Heart right ventricle (tissue), 16 donors: ENCODE measurements at regions not wholly inside any gene's neighbourhood (a gene's known extent, or its start where the extent isn't known, plus 50 kb on each side); places are given as distances from the start of the nearest gene placed in this dataset.

Experiments
- ATAC-seq, 8 donors: fragments of 200-7000 bp; cut with Tn5 transposase; one replicate each; pipeline ENCODE4 v1.9.1; 2020; ENCODE audit warnings: mild to moderate bottlenecking in 8 of 8, moderate library complexity in 8 of 8, moderate number of reproducible peaks in 1 of 8
- DNase-seq, 2 donors: peaks; one replicate each; pipeline ENCODE4 v3.0.0-alpha.2; 2020
- H3K27ac ChIP-seq, 10 donors: fragments of 200-600 bp; sonication (generic) in 2 of 10; one replicate each; pipeline versions ENCODE4 v1.5.0 to v1.8.0; 2020 to 2022; ENCODE audit warnings: mild to moderate bottlenecking in 3 of 10
- H3K27me3 ChIP-seq, 7 donors: fragments of 200-600 bp; one replicate each; pipeline ENCODE4 v1.8.0; 2021 to 2022; ENCODE audit warnings: mild to moderate bottlenecking in 2 of 7
- H3K36me3 ChIP-seq, 9 donors: fragments of 200-600 bp; sonication (generic) in 1 of 9; one replicate each; pipeline versions ENCODE4 v1.5.0 to v1.8.0; 2020 to 2022; ENCODE audit warnings: mild to moderate bottlenecking in 2 of 9
- H3K4me1 ChIP-seq, 9 donors: fragments of 200-600 bp; sonication (generic) in 1 of 9; one replicate each; pipeline versions ENCODE4 v1.5.0 to v1.8.0; 2020 to 2022; ENCODE audit warnings: mild to moderate bottlenecking in 4 of 9
- H3K4me3 ChIP-seq, 10 donors: fragments of 200-600 bp; sonication (generic) in 2 of 10; one replicate each; pipeline versions ENCODE4 v1.5.0 to v1.8.0; 2020 to 2022; ENCODE audit warnings: mild to moderate bottlenecking in 7 of 10, moderate library complexity in 2 of 10
- H3K9me3 ChIP-seq, 11 donors: fragments of 200-600 bp in 10 of 11; sonication (generic) in 2 of 11; one replicate each; pipeline versions ENCODE4 v1.5.0 to v1.8.0; 2013 to 2022; ENCODE audit warnings: mild to moderate bottlenecking in 2 of 11, control low read depth in 1 of 11, moderate library complexity in 1 of 11
- CTCF ChIP-seq, 9 donors: fragments of 200-600 bp; sonication (generic) in 2 of 9; IDR thresholded peaks; one replicate each; pipeline versions ENCODE4 v1.5.0 to v1.8.0; 2021 to 2022; ENCODE audit warnings: antibody characterized with exemption in 9 of 9, mild to moderate bottlenecking in 5 of 9, moderate library complexity in 1 of 9
- WGBS, 2 donors: extraction: QIAGEN DNeasy Blood & Tissue Kit; methylation state at CpG; one replicate each; pipeline ENCODE4 v1.1.7; 2013; ENCODE audit warnings: inconsistent platforms in 1 of 2; 5-methylcytosine and 5-hydroxymethylcytosine counted together
- intact Hi-C, 10 donors: fragments of 100-400 bp; cut with DNase I; formaldehyde crosslinking; loops; one replicate each; pipeline versions ENCODE4 v1.11.1 to v1.14.2; 2022
- donor health status: Arrhythmogenic right ventricular cardiomyopathy.
- donor health status: ischemic (EF 13 %, LVEDD 7.1; RV severe dilation, severe dysfunction).
- donor health status: healthy with polysubstance abuse.
- donor health status: DM: no; HTN: yes; CAD: no.
- donor health status: DM: no; HTN: no; CAD: no.
- donor health status: ischemic (EF 25% LVEDD 6.9; RV normal size, moderate dysfunction).
- donor health status: ischemic (EF 25% LVEDD 5.7; RV mildly dilated, moderate dysfunction).
- donor health status: healthy.
- donor health status: DM: yes; HTN: yes; CAD: no.
- donor health status: Ischemic cardiomyopathy.
- donor health status: ischemic (EF 35%, LVEDD 5.7; RV mildly dilated, moderate dysfunction).
- donor health status: nonischemic (EF 11% LVEDD 7.7; RV severe dilation, severe dysfunction).
- donor health status: DM: yes; HTN: yes; CAD: no.
- donor health status: PGD.
- donor health status: ischemic (EF 29% LVEDD 5.4; RV normal size, mild dysfunction).
- donor health status: nonischemic (EF 23%, LVEDD 6.1; RV moderate dilation, normal function).

GRCh38 chr4:130335417-130336194 lies 1239.7 kb downstream of the C4orf33 start:
- no peak overlapping the region for H3K27ac ChIP-seq
- H3K27me3 ChIP-seq, result no peaks in the 10 kb centered on the region
- DNase-seq, result no peak
- TF ChIP-seq CTCF (IDR thresholded peaks at IDR 0.05), result no peak
- no peaks in the 10 kb centered on the region for H3K4me1 ChIP-seq
- no peaks in the 10 kb centered on the region for H3K36me3 ChIP-seq
- H3K9me3 ChIP-seq, result no peaks in the 10 kb centered on the region
- H3K4me3 ChIP-seq, result no peak overlapping the region
- WGBS, 2 donors, result 69 to 83% methylated on average over 5 of the region's 5 CpGs
- ATAC-seq, result no peak
- intact Hi-C loops, result loop anchor here in 1 of 10 donors (5.0 kb wide), 1 partner anchor 1923 kb away; no protein-coding TSS in a partner anchor

- no peak for DNase-seq
- Histone ChIP-seq H3K4me3 (no peak overlapping the region), H3K36me3 (no peaks in the 10 kb centered on the region), H3K27ac (no peak overlapping the region), H3K27me3 (no peaks in the 10 kb centered on the region), H3K9me3 (no peaks in the 10 kb centered on the region), H3K4me1 (no peaks in the 10 kb centered on the region)
- WGBS, 2 donors, result 51 to 60% methylated on average over 5 of the region's 5 CpGs
- intact Hi-C loops, result loop anchor here in 1 of 10 donors (5.0 kb wide), 1 partner anchor 1924 kb away; no protein-coding TSS in a partner anchor
- no peak for ATAC-seq
- TF ChIP-seq CTCF (IDR thresholded peaks at IDR 0.05), result peak in 5 of 9 donors; percentile 34 to 59 (median 43)
Observed at GRCh38 chr4:130336585-130337217, 1240.7 kb downstream of the C4orf33 start.

GRCh38 chr4:130338851-130339250 lies 1242.9 kb downstream of the C4orf33 start:
- no peak for TF ChIP-seq CTCF (IDR thresholded peaks at IDR 0.05)
- Histone ChIP-seq H3K9me3 (no peaks in the 10 kb centered on the region), H3K27me3 (no peaks in the 10 kb centered on the region), H3K4me3 (no peak overlapping the region), H3K4me1 (no peaks in the 10 kb centered on the region), H3K36me3 (no peaks in the 10 kb centered on the region), H3K27ac (no peak overlapping the region)
- intact Hi-C loops, result loop anchor here in 1 of 10 donors (5.0 kb wide), 1 partner anchor 1927 kb away; no protein-coding TSS in a partner anchor
- DNase-seq, result no peak
- no peak for ATAC-seq
- WGBS, 2 donors, result 76 to 77% methylated on average over 1 of the region's 1 CpG

- H3K9me3 ChIP-seq, result no peaks in the 10 kb centered on the region
- no peak for TF ChIP-seq CTCF (IDR thresholded peaks at IDR 0.05)
- DNase-seq (no peak), ATAC-seq (no peak)
- WGBS, 2 donors, result 90 to 92% methylated on average over 7 of the region's 7 CpGs
- intact Hi-C loops, result no loop called here
- no peaks in the 10 kb centered on the region for H3K36me3 ChIP-seq
- H3K27me3 ChIP-seq, result peaks cover 0 to 3% (median 0%) of the 10 kb centered on the region in 7 donors
- no peak overlapping the region for H3K27ac ChIP-seq
- no peak overlapping the region for H3K4me3 ChIP-seq
- H3K4me1 ChIP-seq, result no peaks in the 10 kb centered on the region
Observed at GRCh38 chr4:130349745-130350144, 1253.8 kb downstream of the C4orf33 start.
